ENCODE measurements at regions not wholly inside any gene's neighbourhood (a gene's known extent, or its start where the extent isn't known, plus 50 kb on each side); places are given as distances from the start of the nearest gene placed in this dataset.

DNA sequence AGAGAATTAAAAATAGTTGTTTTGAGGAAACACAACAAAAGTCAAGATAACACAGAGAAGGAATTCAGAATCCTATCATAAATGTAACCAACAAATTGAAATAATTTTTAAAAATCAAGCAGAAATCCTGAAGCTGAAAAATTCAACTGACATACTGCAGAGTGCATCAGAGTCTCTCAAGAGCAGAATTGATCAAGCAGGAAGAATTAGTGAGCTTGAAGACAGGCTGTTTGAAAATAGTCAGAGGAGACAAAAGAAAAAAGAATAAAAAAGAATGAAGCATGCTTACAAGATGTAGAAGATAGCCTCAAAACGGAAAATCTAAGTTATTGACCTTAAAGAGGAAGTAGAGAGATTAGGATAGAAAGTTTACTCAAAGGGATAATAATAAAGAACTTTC is 65.8 kb upstream of the PPP2R5C start:
- Mint-ChIP-seq H3K4me1 (no peaks in the 10 kb centered on the region), H3K27me3 (ENCODE audit: low read depth, poor library complexity) (peaks cover 66% of the 10 kb centered on the region), H3K4me3 (no peak overlapping the region), H3K27ac (no peak overlapping the region), H3K36me3 (ENCODE audit: low read depth) (no peaks in the 10 kb centered on the region), H3K9me3 (peaks cover 27% of the 10 kb centered on the region)
- TF ChIP-seq, protein P1, sequence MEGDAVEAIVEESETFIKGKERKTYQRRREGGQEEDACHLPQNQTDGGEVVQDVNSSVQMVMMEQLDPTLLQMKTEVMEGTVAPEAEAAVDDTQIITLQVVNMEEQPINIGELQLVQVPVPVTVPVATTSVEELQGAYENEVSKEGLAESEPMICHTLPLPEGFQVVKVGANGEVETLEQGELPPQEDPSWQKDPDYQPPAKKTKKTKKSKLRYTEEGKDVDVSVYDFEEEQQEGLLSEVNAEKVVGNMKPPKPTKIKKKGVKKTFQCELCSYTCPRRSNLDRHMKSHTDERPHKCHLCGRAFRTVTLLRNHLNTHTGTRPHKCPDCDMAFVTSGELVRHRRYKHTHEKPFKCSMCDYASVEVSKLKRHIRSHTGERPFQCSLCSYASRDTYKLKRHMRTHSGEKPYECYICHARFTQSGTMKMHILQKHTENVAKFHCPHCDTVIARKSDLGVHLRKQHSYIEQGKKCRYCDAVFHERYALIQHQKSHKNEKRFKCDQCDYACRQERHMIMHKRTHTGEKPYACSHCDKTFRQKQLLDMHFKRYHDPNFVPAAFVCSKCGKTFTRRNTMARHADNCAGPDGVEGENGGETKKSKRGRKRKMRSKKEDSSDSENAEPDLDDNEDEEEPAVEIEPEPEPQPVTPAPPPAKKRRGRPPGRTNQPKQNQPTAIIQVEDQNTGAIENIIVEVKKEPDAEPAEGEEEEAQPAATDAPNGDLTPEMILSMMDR (IDR thresholded peaks at IDR 0.05) = no peak
- DNase-seq = no peak

DNA sequence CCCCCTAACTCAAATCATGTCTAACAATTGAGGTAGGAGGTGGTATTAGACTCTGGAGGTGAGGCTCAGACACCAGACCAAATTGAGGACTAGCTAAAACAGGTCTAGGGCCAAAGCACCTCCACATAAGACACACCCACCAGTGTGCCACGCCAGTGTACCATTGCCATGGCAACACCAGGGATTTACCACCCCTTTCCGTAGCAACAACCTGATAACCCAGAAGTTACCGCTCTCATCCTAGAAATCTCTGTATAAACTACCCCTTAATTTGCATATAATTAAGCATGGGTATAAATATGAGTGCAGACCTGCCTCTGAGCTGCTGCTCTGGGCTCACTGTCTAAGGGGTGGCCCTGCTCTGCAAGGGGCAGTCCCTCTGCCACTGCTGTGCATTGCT is 57.4 kb upstream of the PPP2R5C start:
- Mint-ChIP-seq H3K4me3 (no peak overlapping the region), H3K27ac (no peak overlapping the region), H3K36me3 (ENCODE audit: low read depth) (no peaks in the 10 kb centered on the region), H3K4me1 (peaks cover 17% of the 10 kb centered on the region), H3K9me3 (peaks cover 18% of the 10 kb centered on the region), H3K27me3 (ENCODE audit: low read depth, poor library complexity) (peaks cover 56% of the 10 kb centered on the region)
- DNase-seq = no peak
- TF ChIP-seq, protein P1 (IDR thresholded peaks at IDR 0.05) = no peak

DNA sequence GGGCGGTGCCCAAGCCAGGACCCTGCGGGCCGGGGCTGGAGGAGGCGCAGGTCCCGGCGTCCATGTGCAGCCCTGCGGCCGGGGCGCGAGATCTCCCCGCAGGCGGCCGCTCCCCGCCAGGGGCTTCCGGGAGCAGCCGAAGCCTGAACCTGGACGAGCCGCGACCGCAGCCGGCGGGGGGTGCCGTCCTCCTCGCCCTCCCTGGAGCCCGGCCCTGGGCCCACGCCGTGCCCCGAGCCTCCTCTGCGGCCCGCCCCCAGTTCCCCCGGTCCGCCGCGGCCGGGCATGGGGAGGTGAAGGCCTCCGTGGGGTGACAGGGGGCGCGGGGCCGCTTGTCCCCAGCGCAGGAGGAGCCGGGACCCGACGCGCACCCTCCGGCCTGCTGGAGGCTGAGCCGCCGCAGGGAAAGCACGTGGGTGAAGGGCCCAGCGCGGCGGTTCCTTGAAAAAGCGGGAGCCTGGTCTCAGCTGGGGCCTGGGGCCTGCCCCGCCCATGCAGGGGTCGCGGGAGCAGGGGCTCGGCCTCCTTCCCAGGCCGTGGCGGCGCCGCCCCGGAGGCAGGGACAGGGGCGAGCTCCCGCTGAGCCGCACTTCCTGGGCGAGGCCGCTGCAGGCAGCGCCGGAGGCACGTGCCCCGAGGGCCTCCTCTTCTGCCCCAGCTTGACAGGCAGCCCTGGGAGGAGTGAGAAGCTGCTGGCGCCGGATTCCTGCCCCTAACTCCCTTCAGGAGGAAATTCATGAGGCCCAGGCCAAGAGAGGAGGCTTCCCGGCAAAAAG is 55.6 kb upstream of the PPP2R5C start:
- Mint-ChIP-seq H3K27me3 (ENCODE audit: low read depth, poor library complexity) (peaks cover 41% of the 10 kb centered on the region), H3K4me3 (no peak overlapping the region), H3K27ac (no peak overlapping the region), H3K36me3 (ENCODE audit: low read depth) (no peaks in the 10 kb centered on the region), H3K9me3 (peaks cover 18% of the 10 kb centered on the region), H3K4me1 (peaks cover 21% of the 10 kb centered on the region)
- peak; percentile 49 for DNase-seq
- TF ChIP-seq, protein P1 (IDR thresholded peaks at IDR 0.05) = no peak

DNA sequence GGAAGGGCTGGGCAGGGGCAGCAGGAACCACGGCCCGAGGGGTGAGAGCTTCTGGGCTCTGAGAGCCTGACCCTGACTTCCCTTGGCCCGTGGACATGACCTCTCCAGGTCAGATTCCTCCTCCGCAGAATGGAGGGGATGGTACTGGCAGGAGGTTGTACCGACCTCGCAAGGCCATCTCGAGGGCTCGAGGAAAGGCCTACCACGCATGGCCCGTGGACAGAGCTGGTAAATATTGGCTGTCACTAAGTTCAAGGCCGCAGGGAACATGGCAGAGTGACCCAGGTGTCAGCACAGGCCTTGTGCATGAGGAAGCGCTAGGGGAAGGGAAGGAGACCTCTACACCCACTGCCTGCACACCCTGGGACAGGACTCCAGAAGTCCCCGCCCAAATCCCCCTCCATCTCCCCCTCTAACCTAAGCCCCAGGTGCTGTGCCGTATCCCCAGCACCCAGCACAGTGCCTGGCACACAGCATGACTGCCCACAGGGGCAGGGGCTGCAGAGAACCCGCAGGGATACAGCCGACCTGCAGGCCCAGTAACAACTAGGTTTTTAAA is 54.9 kb upstream of the PPP2R5C start:
- DNase-seq = no peak
- H3K4me3 Mint-ChIP-seq = no peak overlapping the region
- H3K9me3 Mint-ChIP-seq = peaks cover 18% of the 10 kb centered on the region
- TF ChIP-seq, protein P1 (IDR thresholded peaks at IDR 0.05) = no peak
- no peaks in the 10 kb centered on the region for H3K36me3 Mint-ChIP-seq (ENCODE audit: low read depth)
- H3K27me3 Mint-ChIP-seq (ENCODE audit: low read depth, poor library complexity) = peaks cover 34% of the 10 kb centered on the region
- H3K4me1 Mint-ChIP-seq = peaks cover 27% of the 10 kb centered on the region
- H3K27ac Mint-ChIP-seq = no peak overlapping the region

DNA sequence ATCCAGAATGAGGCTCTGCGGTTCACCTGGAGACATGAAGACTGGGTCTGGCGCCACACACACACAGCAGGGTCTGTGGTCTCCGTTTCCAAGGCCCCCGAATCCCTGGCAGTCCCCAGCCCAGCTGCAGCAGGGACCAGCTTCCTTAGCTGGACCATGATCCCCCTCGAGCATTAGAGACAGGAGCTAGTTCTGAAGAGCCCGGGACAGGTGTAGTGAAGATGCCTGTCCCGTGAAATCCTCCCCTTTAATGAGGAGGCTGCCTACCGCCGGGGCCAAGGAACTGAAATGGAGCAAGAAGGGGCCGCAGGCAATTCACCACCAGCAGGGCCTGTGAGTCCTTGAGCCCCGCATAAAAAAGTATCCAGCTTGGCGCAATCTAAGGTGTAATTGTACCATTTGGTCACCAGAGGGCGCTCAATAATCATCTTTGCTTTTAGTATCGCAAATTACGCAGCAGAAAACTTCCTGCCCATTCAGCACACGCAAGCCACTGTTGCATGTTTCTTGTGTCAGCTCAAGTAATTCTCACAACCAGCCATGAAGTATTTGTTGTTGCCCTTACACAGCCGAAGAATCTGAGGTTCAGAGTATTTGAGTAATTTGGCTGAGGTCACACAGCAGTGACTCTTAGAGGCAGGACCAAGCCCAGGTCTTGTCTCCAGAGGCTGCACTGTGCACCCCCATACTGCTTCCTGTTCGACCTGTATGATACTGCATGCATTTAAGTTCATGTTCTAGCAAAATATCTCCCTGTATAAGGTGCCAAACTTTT is 54.3 kb upstream of the PPP2R5C start:
- H3K27me3 Mint-ChIP-seq (ENCODE audit: low read depth, poor library complexity) = peaks cover 28% of the 10 kb centered on the region
- no peak overlapping the region for H3K4me3 Mint-ChIP-seq
- H3K9me3 Mint-ChIP-seq = peaks cover 18% of the 10 kb centered on the region
- no peaks in the 10 kb centered on the region for H3K36me3 Mint-ChIP-seq (ENCODE audit: low read depth)
- TF ChIP-seq, protein P1 (IDR thresholded peaks at IDR 0.05) = peak; percentile 86
- peaks cover 27% of the 10 kb centered on the region for H3K4me1 Mint-ChIP-seq
- no peak overlapping the region for H3K27ac Mint-ChIP-seq
- DNase-seq = peak; percentile 51

All from nephron progenitor cell (in vitro differentiated cells).